K562 (cell line): ENCODE measurements at regions not wholly inside any gene's neighbourhood (a gene's known extent, or its start where the extent isn't known, plus 50 kb on each side); places are given as distances from the start of the nearest gene placed in this dataset.

ENCODE experiments used
- ATAC-seq: fragments of 200-7000 bp; cut with Tn5 transposase; 3 replicates; pipeline ENCODE4 v1.9.1; 2020; ENCODE audit warnings: moderate library complexity
- BruUV-seq: library from RNA; stranded (reverse); fragments of 400-500 nt; replicated peaks from 2 replicates; lab custom pipeline; 2021; lab: Mats Ljungman, UMichigan
- CTCF ChIA-PET: fragments of 300-600 bp; formaldehyde crosslinking; extraction: SDS; loops from one replicate; lab custom pipeline; 2021; ENCODE audit warnings: low intra/inter-chr PET ratio; lab: Yijun Ruan, JAX
- POLR2A ChIA-PET: fragments of 300-600, 350-650 bp; sonication (Branson Sonifier 250); formaldehyde crosslinking; extraction: SDS; loops from one replicate; lab custom pipeline; 2021; ENCODE audit warnings: antibody characterized with exemption, inconsistent platforms; lab: Yijun Ruan, JAX
- DNase-seq, 4 experiments: peaks; one replicate each; pipeline versions ENCODE4 v3.0.0 to v3.0.0-alpha.2; 2011 to 2018; ENCODE audit warnings: low spot score in 3 of 4, mixed read lengths in 3 of 4; ENCODE audit errors: extremely low read depth in 1 of 4
- FAIRE-seq: peaks from 2 replicates; lab custom pipeline; 2011; peaks lifted over from hg19 to GRCh38; lab: Jason Lieb, UNC
- H2AFZ ChIP-seq: 2 replicates; pipeline ENCODE4 v1.6.0; 2011; ENCODE audit warnings: low read depth, low read length, control low read depth, inconsistent platforms
- H3K27ac ChIP-seq: fragments of 200-600 bp; 3 replicates; pipeline ENCODE4 v1.8.0; 2011; ENCODE audit warnings: low read depth, mild to moderate bottlenecking, control low read depth, inconsistent platforms, low read length, moderate library complexity, mixed read lengths; ENCODE audit errors: extremely low read depth
- H3K27me3 ChIP-seq, 2 experiments: fragments of 300-600 bp in 1 of 2; 2 replicates in 1 of 2; 3 replicates in 1 of 2; pipeline versions ENCODE4 v1.6.0 to v1.8.0; 2011; ENCODE audit warnings: inconsistent platforms in 2 of 2, low read length in 2 of 2, mild to moderate bottlenecking in 1 of 2, mixed read lengths in 1 of 2, moderate library complexity in 1 of 2; ENCODE audit not compliant: control insufficient read depth in 2 of 2, insufficient read depth in 2 of 2
- H3K36me3 ChIP-seq: fragments of 300-600 bp; 3 replicates; pipeline ENCODE4 v1.8.0; 2011; ENCODE audit warnings: mild to moderate bottlenecking, low read length, inconsistent platforms; ENCODE audit not compliant: control insufficient read depth, insufficient read depth
- H3K4me1 ChIP-seq, 2 experiments: fragments of 200-600 bp in 1 of 2; replicated peaks in 1 of 2; 2 replicates in 1 of 2; 3 replicates in 1 of 2; pipeline versions ENCODE4 v1.5.1 to v1.8.0; 2011; ENCODE audit warnings: inconsistent platforms in 2 of 2, low read length in 2 of 2, mild to moderate bottlenecking in 1 of 2, mixed read lengths in 1 of 2, moderate library complexity in 1 of 2; ENCODE audit not compliant: control insufficient read depth in 2 of 2, insufficient read depth in 2 of 2
- H3K4me2 ChIP-seq: 2 replicates; pipeline ENCODE4 v1.6.1; 2011; ENCODE audit warnings: low read length, control low read depth, inconsistent platforms, mixed read lengths; ENCODE audit not compliant: insufficient read depth
- H3K4me3 ChIP-seq: fragments of 200-600 bp; sonication (generic), shearing (Covaris generic); 2 replicates; pipeline ENCODE4 v1.5.1; 2016; ENCODE audit warnings: control low read depth, inconsistent platforms
- H3K79me2 ChIP-seq: fragments of 200-600 bp; 3 replicates; pipeline ENCODE4 v1.8.0; 2011; ENCODE audit warnings: low read length, inconsistent platforms; ENCODE audit not compliant: control insufficient read depth, insufficient read depth
- H3K9ac ChIP-seq, 2 experiments: 2 replicates each; pipeline versions ENCODE4 v1.6.0 to v1.6.1; 2011; ENCODE audit warnings: low read depth in 2 of 2, low read length in 2 of 2, control low read depth in 1 of 2, inconsistent platforms in 1 of 2, mild to moderate bottlenecking in 1 of 2, mixed read lengths in 1 of 2; ENCODE audit not compliant: insufficient read depth in 1 of 2
- H3K9me1 ChIP-seq: one replicate; pipeline ENCODE4 v1.6.0; 2011; ENCODE audit warnings: inconsistent platforms, mild to moderate bottlenecking, low read length, moderate library complexity; ENCODE audit not compliant: control insufficient read depth, insufficient read depth
- H3K9me3 ChIP-seq: replicated peaks from 2 replicates; pipeline ENCODE4 v1.5.1; 2011; ENCODE audit warnings: low read depth, low read length, inconsistent platforms; ENCODE audit not compliant: control insufficient read depth, insufficient read depth
- H4K20me1 ChIP-seq: replicated peaks from 2 replicates; pipeline ENCODE4 v1.6.1; 2011; ENCODE audit warnings: low read length, inconsistent platforms, mixed read lengths; ENCODE audit not compliant: control insufficient read depth, insufficient read depth
- BACH1 ChIP-seq: fragments of 200-800 bp; sonication (Bioruptor generic); IDR thresholded peaks from 2 replicates; pipeline ENCODE4 v1.6.1; 2016; ENCODE audit warnings: missing genetic modification characterization, missing compliant biosample characterization
- CEBPG ChIP-seq, 3 experiments: fragments of 200-800 bp in 1 of 3; sonication (Bioruptor generic) in 1 of 3; sonication (generic) in 1 of 3; formaldehyde crosslinking in 1 of 3; IDR thresholded peaks in 2 of 3; conservative IDR thresholded peaks in 1 of 3; 2 replicates each; pipeline versions ENCODE4 v1.6.1 to v1.8.0; 2016 to 2022; ENCODE audit warnings: missing compliant biosample characterization in 2 of 3, missing genetic modification characterization in 2 of 3, mild to moderate bottlenecking in 1 of 3, missing genetic modification reagents in 1 of 3
- COPS2 ChIP-seq: fragments of 450-650 bp; conservative IDR thresholded peaks from 2 replicates; pipeline ENCODE4 v1.6.1; 2016; ENCODE audit warnings: mild to moderate bottlenecking, moderate library complexity
- DACH1 ChIP-seq: fragments of 450-650 bp; IDR thresholded peaks from 2 replicates; pipeline ENCODE4 v1.6.1; 2018; ENCODE audit not compliant: partially characterized antibody
- HES1 ChIP-seq: fragments of 450-650 bp; IDR thresholded peaks from 2 replicates; pipeline ENCODE4 v1.6.1; 2016; ENCODE audit warnings: low read depth, mild to moderate bottlenecking, moderate library complexity
- LEF1 ChIP-seq: fragments of 450-650 bp; IDR thresholded peaks from 2 replicates; pipeline ENCODE4 v1.6.1; 2016; ENCODE audit warnings: mild to moderate bottlenecking
- RCOR1 ChIP-seq, 2 experiments: IDR thresholded peaks; 2 replicates each; pipeline ENCODE4 v1.6.1; 2012; ENCODE audit warnings: low read depth in 2 of 2, low read length in 2 of 2, borderline replicate concordance in 1 of 2, improper control_type of control experiment in 1 of 2
- STAT6 ChIP-seq: sonication (generic); formaldehyde crosslinking; IDR thresholded peaks from 2 replicates; pipeline ENCODE4 v1.8.1; 2023; ENCODE audit warnings: mild to moderate bottlenecking, missing genetic modification reagents
- ZBTB1 ChIP-seq: sonication (generic); formaldehyde crosslinking; IDR thresholded peaks from 2 replicates; pipeline ENCODE4 v1.8.1; 2023; ENCODE audit warnings: missing genetic modification reagents, low read depth, mild to moderate bottlenecking, borderline replicate concordance
- ZNF263 ChIP-seq: sonication (generic); formaldehyde crosslinking; IDR thresholded peaks from 2 replicates; pipeline ENCODE4 v1.8.0; 2022; ENCODE audit warnings: mild to moderate bottlenecking, missing genetic modification reagents, borderline replicate concordance
- ZNF444 ChIP-seq: fragments of 250-450 bp; sonication (Bioruptor Pico); IDR thresholded peaks from 2 replicates; pipeline ENCODE4 v1.4.0; 2020; ENCODE audit warnings: mild to moderate bottlenecking, moderate library complexity
- WGBS: fragments of 100-300 bp; shearing (Covaris generic); methylation state at CpG from one replicate; pipeline ENCODE4 v1.1.6; 2016; ENCODE audit warnings: low coverage, mixed read lengths; ENCODE audit not compliant: insufficient coverage; ENCODE audit errors: missing lambda C conversion rate; 5-methylcytosine and 5-hydroxymethylcytosine counted together
- in situ Hi-C: fragments of 300-500 bp; cut with MboI; formaldehyde crosslinking; loops from 4 replicates; pipeline ENCODE4 v1.15.0; 2018; ENCODE audit warnings: inconsistent platforms, mixed read lengths
- intact Hi-C: fragments of 100-400 bp; cut with micrococcal nuclease; formaldehyde crosslinking; loops from 2 replicates; pipeline ENCODE4 v1.14.2; 2022

- TF ChIP-seq CEBPG (CRISPR knock-in tag; IDR thresholded peaks at IDR 0.05) (no peak), CEBPG (tag; conservative IDR thresholded peaks at IDR 0.05 in 1 of 2, IDR thresholded peaks at IDR 0.05 in 1 of 2) (peak in 1 of 2 experiments; percentile 80; a peak in 2 of 4 replicates)
- TF ChIP-seq, all 486 proteins: peak for 2
Observed at GRCh38 chr2:21683838-21684237, 560.1 kb downstream of the TDRD15 start (continued).

- POLR2A ChIA-PET: no interaction called here
- 0% methylated on average over 2 of the region's 2 CpGs for WGBS
- in situ Hi-C loops (no loop called here), intact Hi-C loops (no loop called here)
- DNase-seq: no peak
- CTCF ChIA-PET: no interaction called here
- Histone ChIP-seq H3K9ac (no peak overlapping the region), H3K9me3 (no peaks in the 10 kb centered on the region), H3K4me2 (no peak overlapping the region), H3K27ac (no peak overlapping the region), H4K20me1 (no peaks in the 10 kb centered on the region), H2AFZ (no peak overlapping the region), H3K27me3 (no peaks in the 10 kb centered on the region), H3K36me3 (no peaks in the 10 kb centered on the region), H3K4me1 (no peaks in the 10 kb centered on the region), H3K4me3 (no peak overlapping the region), H3K79me2 (no peaks in the 10 kb centered on the region), H3K9me1 (no peaks in the 10 kb centered on the region)
- BruUV-seq: no TSS peak
- FAIRE-seq: no peak
- ATAC-seq: no peak
- TF ChIP-seq LEF1: no peak
- TF ChIP-seq ZNF444 (CRISPR knock-in tag): no peak
- TF ChIP-seq ZNF263: no peak
- no peak for TF ChIP-seq ZBTB1 (CRISPR knock-in tag)
- TF ChIP-seq BACH1 (tag): no peak
- TF ChIP-seq COPS2: no peak
- no peak for TF ChIP-seq STAT6 (CRISPR knock-in tag)
- TF ChIP-seq RCOR1 (IDR thresholded peaks at IDR 0.05; ENCODE audit: borderline replicate concordance in 1 of 2, low read depth in 2 of 2, low read length in 2 of 2): no peak
- no peak for TF ChIP-seq DACH1
- TF ChIP-seq HES1: no peak
Observed at GRCh38 chr2:21687589-21687988, 563.8 kb downstream of the TDRD15 start.
